ENCODE measurements at regions not wholly inside any gene's neighbourhood (a gene's known extent, or its start where the extent isn't known, plus 50 kb on each side); places are given as distances from the start of the nearest gene placed in this dataset.
"Not testable (repeated sequence)": the region's sequence is repeated elsewhere in the genome, so short reads cannot be mapped to it uniquely, and the experiment has no call there.

GRCh38 chr5:163303718-163304117 is 133.7 kb upstream of the CCNG1 start:
- no peak overlapping the region for H3K4me3 ChIP-seq (ENCODE audit: low read depth, low read length)
- TF ChIP-seq CTCF (IDR thresholded peaks at IDR 0.05; ENCODE audit: low read depth, low read length, missing control alignments): no peak
- DNase-seq (ENCODE audit: low read depth): no peak
- in situ Hi-C loops (cut with HindIII; ENCODE audit: low sequenced_read_pairs): no loop called here

GRCh38 chr5:163305655-163306054 is 131.7 kb upstream of the CCNG1 start:
- H3K4me3 ChIP-seq (ENCODE audit: low read depth, low read length): no peak overlapping the region
- DNase-seq (ENCODE audit: low read depth): no peak
- in situ Hi-C loops (cut with HindIII; ENCODE audit: low sequenced_read_pairs): no loop called here
- no peak for TF ChIP-seq CTCF (IDR thresholded peaks at IDR 0.05; ENCODE audit: low read depth, low read length, missing control alignments)

- in situ Hi-C loops (cut with HindIII; ENCODE audit: low sequenced_read_pairs): no loop called here
- DNase-seq (ENCODE audit: low read depth): no peak
- H3K4me3 ChIP-seq (ENCODE audit: low read depth, low read length): no peak overlapping the region
- TF ChIP-seq CTCF (IDR thresholded peaks at IDR 0.05; ENCODE audit: low read depth, low read length, missing control alignments): peak; percentile 31
Measured at GRCh38 chr5:163306421-163306820, 131.0 kb upstream of the CCNG1 start.

- TF ChIP-seq CTCF (IDR thresholded peaks at IDR 0.05; ENCODE audit: low read depth, low read length, missing control alignments): no peak
- no peak for DNase-seq (ENCODE audit: low read depth)
- no peak overlapping the region for H3K4me3 ChIP-seq (ENCODE audit: low read depth, low read length)
- in situ Hi-C loops (cut with HindIII; ENCODE audit: low sequenced_read_pairs): no loop called here
Measured at GRCh38 chr5:163309914-163310313, 127.5 kb upstream of the CCNG1 start.

- no peak for TF ChIP-seq CTCF (IDR thresholded peaks at IDR 0.05; ENCODE audit: low read depth, low read length, missing control alignments)
- H3K4me3 ChIP-seq (ENCODE audit: low read depth, low read length): no peak overlapping the region
- no peak for DNase-seq (ENCODE audit: low read depth)
- in situ Hi-C loops (cut with HindIII; ENCODE audit: low sequenced_read_pairs): no loop called here
Measured at GRCh38 chr5:163310997-163311396, 126.4 kb upstream of the CCNG1 start.

- in situ Hi-C loops (cut with HindIII; ENCODE audit: low sequenced_read_pairs): no loop called here
- no peak overlapping the region for H3K4me3 ChIP-seq (ENCODE audit: low read depth, low read length)
- DNase-seq (ENCODE audit: low read depth): no peak
- no peak for TF ChIP-seq CTCF (IDR thresholded peaks at IDR 0.05; ENCODE audit: low read depth, low read length, missing control alignments)
Measured at GRCh38 chr5:163312598-163312997, 124.8 kb upstream of the CCNG1 start.

GRCh38 chr5:163313049-163313448 is 124.3 kb upstream of the CCNG1 start:
- H3K4me3 ChIP-seq (ENCODE audit: low read depth, low read length); DNase-seq (ENCODE audit: low read depth); in situ Hi-C loops (cut with HindIII; ENCODE audit: low sequenced_read_pairs): not testable (repeated sequence)

- in situ Hi-C loops (cut with HindIII; ENCODE audit: low sequenced_read_pairs); H3K4me3 ChIP-seq (ENCODE audit: low read depth, low read length); DNase-seq (ENCODE audit: low read depth): not testable (repeated sequence)
Measured at GRCh38 chr5:163316374-163316773, 121.0 kb upstream of the CCNG1 start.
